ENCODE measurements at regions not wholly inside any gene's neighbourhood (a gene's known extent, or its start where the extent isn't known, plus 50 kb on each side); places are given as distances from the start of the nearest gene placed in this dataset.

GRCh38 chr11:95688501-95689222 lies 100.9 kb downstream of the FAM76B start:
- H3K4ac ChIP-seq (replicated peaks; ENCODE audit: insufficient read length, low read depth, low read length), result no peak overlapping the region
- no peaks in the 10 kb centered on the region for H3K23me2 ChIP-seq (ENCODE audit: low read depth, low read length)
- TF ChIP-seq GTF2F1 (IDR thresholded peaks at IDR 0.05; ENCODE audit: borderline replicate concordance, low read depth, low read length) (no peak), HDAC6 (IDR thresholded peaks at IDR 0.05; ENCODE audit: low read depth, low read length) (no peak), SIX5 (IDR thresholded peaks at IDR 0.05; ENCODE audit: low read depth, low read length) (no peak), ATF3 (IDR thresholded peaks at IDR 0.05; ENCODE audit: insufficient read depth, low read depth, low read length) (no peak), CBX5 (IDR thresholded peaks at IDR 0.05; ENCODE audit: low read depth, low read length) (no peak), EP300 (IDR thresholded peaks at IDR 0.05; ENCODE audit: borderline replicate concordance in 1 of 2, low read depth in 2 of 2, low read length in 2 of 2) (no peak), POU5F1 (IDR thresholded peaks at IDR 0.05; ENCODE audit: low read depth, low read length) (no peak), JUND (IDR thresholded peaks at IDR 0.05; ENCODE audit: low read length) (no peak), RAD21 (IDR thresholded peaks at IDR 0.05 in 1 of 2, conservative IDR thresholded peaks at IDR 0.05 in 1 of 2; ENCODE audit: low read depth in 2 of 2, low read length in 2 of 2) (no peak), MAX (IDR thresholded peaks at IDR 0.05) (no peak), CREB1 (IDR thresholded peaks at IDR 0.05) (no peak)
- no peak for FAIRE-seq
- H3K27ac ChIP-seq (ENCODE audit: low read depth, low read length), result no peak overlapping the region
- H3K4me3 ChIP-seq (ENCODE audit: extremely low read depth in 1 of 4, insufficient read depth in 2 of 4, low read depth in 3 of 4, low read length in 4 of 4), result no peak overlapping the region
- no peak overlapping the region for H4K8ac ChIP-seq (ENCODE audit: extremely low read depth, insufficient read depth, low read length)
- H3K4me1 ChIP-seq (replicated peaks in 1 of 4; ENCODE audit: control insufficient read depth in 3 of 4, insufficient read depth in 4 of 4, low read length in 3 of 4), result no peaks in the 10 kb centered on the region
- CTCF ChIA-PET (ENCODE audit: partially characterized antibody), result interaction anchor here (0.9 to 1.7 kb wide), 3 partner anchors 17 to 536 kb away, joined by 3 to 6 read pairs (median 6); no protein-coding TSS in a partner anchor
- H2BK15ac ChIP-seq (ENCODE audit: low read length), result no peak overlapping the region
- H3K4me2 ChIP-seq (ENCODE audit: insufficient read depth in 1 of 2, low read depth in 2 of 2, low read length in 2 of 2), result no peak overlapping the region
- no peaks in the 10 kb centered on the region for H4K20me1 ChIP-seq (replicated peaks in 1 of 2; ENCODE audit: control insufficient read depth in 1 of 2, insufficient read depth in 2 of 2, low read length in 2 of 2)
- H2BK5ac ChIP-seq (ENCODE audit: low read depth, low read length), result no peak overlapping the region
- H3K27me3 ChIP-seq (replicated peaks in 1 of 4; ENCODE audit: control insufficient read depth in 3 of 4, extremely low read depth in 1 of 4, insufficient read depth in 3 of 4, low read length in 3 of 4), result no peaks in the 10 kb centered on the region
- H3K56ac ChIP-seq (replicated peaks; ENCODE audit: insufficient read length, low read depth, low read length), result no peak overlapping the region
- 91% methylated on average over 7 of the region's 7 CpGs; no CpG with 5 or more reads in 1 of the 2 experiments for WGBS, 2 experiments (ENCODE audit: extremely low coverage in 1 of 2, insufficient coverage in 1 of 2, insufficient read length in 1 of 2, insufficient replicate concordance in 2 of 2, low coverage in 1 of 2, low lambda C conversion rate in 2 of 2, missing lambda C conversion rate in 1 of 2)
- H3K79me1 ChIP-seq (ENCODE audit: low read depth, low read length), result no peaks in the 10 kb centered on the region
- H4K5ac ChIP-seq (ENCODE audit: insufficient read length, low read depth, low read length), result no peak overlapping the region
- no peaks in the 10 kb centered on the region for H3K36me3 ChIP-seq (ENCODE audit: control insufficient read depth in 2 of 4, insufficient read depth in 4 of 4, low read length in 3 of 4)
- H3K18ac ChIP-seq (ENCODE audit: extremely low read depth, low read length), result no peak overlapping the region
- no peak for DNase-seq (ENCODE audit: low read depth in 1 of 2, low spot score in 2 of 2)
- POLR2A ChIA-PET (ENCODE audit: partially characterized antibody), result interaction anchor here (0.6 kb wide), 1 partner anchor 98 kb away, joined by 5 read pairs; no protein-coding TSS in a partner anchor
- no peaks in the 10 kb centered on the region for H3K79me2 ChIP-seq (ENCODE audit: control insufficient read depth in 1 of 2, insufficient read depth in 2 of 2, low read length in 2 of 2)
- no peaks in the 10 kb centered on the region for H3K9me3 ChIP-seq (ENCODE audit: insufficient read depth in 2 of 2, low read depth in 1 of 2, low read length in 1 of 2)
- H2BK12ac ChIP-seq (ENCODE audit: low read depth, low read length), result no peak overlapping the region
- H2AFZ ChIP-seq (ENCODE audit: low read length), result no peak overlapping the region
- no peak overlapping the region for H4K91ac ChIP-seq (replicated peaks; ENCODE audit: insufficient read length, low read length)
- H2AK5ac ChIP-seq (ENCODE audit: low read depth, low read length), result no peak overlapping the region
- H3K9ac ChIP-seq (replicated peaks in 1 of 4; ENCODE audit: extremely low read depth in 1 of 4, low read depth in 3 of 4, low read length in 3 of 4), result no peak overlapping the region
- H2BK20ac ChIP-seq (ENCODE audit: low read length), result no peak overlapping the region
- H3K14ac ChIP-seq (ENCODE audit: insufficient read length), result no peak overlapping the region
- H3K23ac ChIP-seq (ENCODE audit: insufficient read length), result no peak overlapping the region
- H2BK120ac ChIP-seq (replicated peaks; ENCODE audit: low read depth, low read length), result no peak overlapping the region
